Brain microvascular endothelial cell (primary cell): ENCODE measurements at regions not wholly inside any gene's neighbourhood (a gene's known extent, or its start where the extent isn't known, plus 50 kb on each side); places are given as distances from the start of the nearest gene placed in this dataset.

ENCODE experiments used
- DNase-seq: peaks from one replicate; pipeline ENCODE4 v3.0.0-alpha.2; 2020
- H3K27ac ChIP-seq: fragments of 250-450 bp; sonication (Bioruptor Pico); 2 replicates; pipeline ENCODE4 v1.5.1; 2020; ENCODE audit warnings: mild to moderate bottlenecking, moderate library complexity
- H3K27me3 ChIP-seq: fragments of 250-450 bp; sonication (Bioruptor Pico); replicated peaks from 2 replicates; pipeline ENCODE4 v1.5.1; 2020; ENCODE audit warnings: mild to moderate bottlenecking
- H3K36me3 ChIP-seq: fragments of 250-450 bp; sonication (Bioruptor Pico); replicated peaks from 2 replicates; pipeline ENCODE4 v1.5.1; 2020; ENCODE audit warnings: mild to moderate bottlenecking
- H3K4me3 ChIP-seq: 2 replicates; pipeline ENCODE4 v1.5.1; 2011; ENCODE audit warnings: low read depth, mild to moderate bottlenecking, control low read depth, low read length, moderate library complexity
- CTCF ChIP-seq: IDR thresholded peaks from 2 replicates; pipeline ENCODE4 v1.5.1; 2011; ENCODE audit warnings: low read depth, mild to moderate bottlenecking, moderate library complexity, low read length, control low read depth, inconsistent platforms; ENCODE audit errors: missing control alignments
- in situ Hi-C: cut with HindIII; loops from 2 replicates; pipeline ENCODE4 v1.10.0; 2017; ENCODE audit warnings: low sequenced_read_pairs, low pct_ligation_motif_present

- no peak for TF ChIP-seq CTCF
- H3K27ac ChIP-seq: no peak overlapping the region
- no peaks in the 10 kb centered on the region for H3K36me3 ChIP-seq
- no peaks in the 10 kb centered on the region for H3K27me3 ChIP-seq
- no peak for DNase-seq
- no peak overlapping the region for H3K4me3 ChIP-seq
- in situ Hi-C loops: no loop called here
These were observed 594.3 kb upstream of the KLF4 start for GRCh38 chr9:108083796-108084352.

GRCh38 chr9:108083160-108083750 lies 593.7 kb upstream of the KLF4 start:
- no peaks in the 10 kb centered on the region for H3K36me3 ChIP-seq
- TF ChIP-seq CTCF: no peak
- no peak overlapping the region for H3K27ac ChIP-seq
- in situ Hi-C loops: no loop called here
- H3K27me3 ChIP-seq: no peaks in the 10 kb centered on the region
- H3K4me3 ChIP-seq: no peak overlapping the region
- no peak for DNase-seq

GRCh38 chr9:108081112-108081511 lies 591.5 kb upstream of the KLF4 start:
- in situ Hi-C loops: no loop called here

GRCh38 chr9:108080285-108080684 lies 590.7 kb upstream of the KLF4 start:
- no peak for TF ChIP-seq CTCF
- no peaks in the 10 kb centered on the region for H3K27me3 ChIP-seq
- DNase-seq: no peak
- H3K36me3 ChIP-seq: no peaks in the 10 kb centered on the region
- in situ Hi-C loops: no loop called here
- no peak overlapping the region for H3K4me3 ChIP-seq
- H3K27ac ChIP-seq: no peak overlapping the region

More at GRCh38 chr9:108081112-108081511, 591.5 kb upstream of the KLF4 start:
- no peak overlapping the region for H3K4me3 ChIP-seq
- TF ChIP-seq CTCF: no peak
- H3K27ac ChIP-seq: no peak overlapping the region
- H3K27me3 ChIP-seq: no peaks in the 10 kb centered on the region
- DNase-seq: no peak
- H3K36me3 ChIP-seq: no peaks in the 10 kb centered on the region

GRCh38 chr9:108078811-108079210 lies 589.2 kb upstream of the KLF4 start:
- H3K27me3 ChIP-seq: no peaks in the 10 kb centered on the region
- in situ Hi-C loops: no loop called here
- H3K36me3 ChIP-seq: no peaks in the 10 kb centered on the region
- DNase-seq: no peak
- H3K4me3 ChIP-seq: no peak overlapping the region
- TF ChIP-seq CTCF: no peak
- no peak overlapping the region for H3K27ac ChIP-seq

GRCh38 chr9:108078375-108078774 lies 588.8 kb upstream of the KLF4 start:
- no peak for DNase-seq
- Histone ChIP-seq H3K36me3 (no peaks in the 10 kb centered on the region), H3K4me3 (no peak overlapping the region), H3K27me3 (no peaks in the 10 kb centered on the region), H3K27ac (no peak overlapping the region)
- in situ Hi-C loops: no loop called here
- TF ChIP-seq CTCF: no peak
